Neuronal stem cell (in vitro differentiated cells): ENCODE measurements at regions not wholly inside any gene's neighbourhood (a gene's known extent, or its start where the extent isn't known, plus 50 kb on each side); places are given as distances from the start of the nearest gene placed in this dataset.

ENCODE experiments used
- DNase-seq: peaks from one replicate; pipeline ENCODE4 v3.0.0-alpha.2; 2013; ENCODE audit warnings: low spot score
- H2AFZ ChIP-seq: one replicate; pipeline ENCODE4 v1.6.1; 2013; ENCODE audit warnings: mild to moderate bottlenecking, low read length, inconsistent platforms
- H2AK5ac ChIP-seq: 2 replicates; pipeline ENCODE4 v1.6.1; 2013; ENCODE audit warnings: low read depth, mild to moderate bottlenecking, inconsistent platforms, low read length, moderate library complexity, mixed read lengths
- H2BK120ac ChIP-seq: 2 replicates; pipeline ENCODE4 v1.6.1; 2013; ENCODE audit warnings: low read depth, mild to moderate bottlenecking, inconsistent platforms, low read length, moderate library complexity, mixed read lengths
- H2BK12ac ChIP-seq: one replicate; pipeline ENCODE4 v1.6.1; 2013; ENCODE audit warnings: low read length, inconsistent platforms
- H2BK15ac ChIP-seq: 2 replicates; pipeline ENCODE4 v1.6.1; 2013; ENCODE audit warnings: mild to moderate bottlenecking, low read length, inconsistent platforms, mixed read lengths
- H2BK5ac ChIP-seq: one replicate; pipeline ENCODE4 v1.6.1; 2013; ENCODE audit warnings: inconsistent platforms, mild to moderate bottlenecking, low read length, moderate library complexity
- H3K14ac ChIP-seq: one replicate; pipeline ENCODE4 v1.6.1; 2013; ENCODE audit warnings: low read length, inconsistent platforms
- H3K18ac ChIP-seq: 2 replicates; pipeline ENCODE4 v1.6.1; 2013; ENCODE audit warnings: low read length, inconsistent platforms
- H3K23ac ChIP-seq: 2 replicates; pipeline ENCODE4 v1.6.1; 2013; ENCODE audit warnings: low read depth, mild to moderate bottlenecking, mixed read lengths, low read length, inconsistent platforms; ENCODE audit not compliant: poor library complexity
- H3K27ac ChIP-seq: replicated peaks from 3 replicates; pipeline ENCODE4 v1.5.1; 2013; ENCODE audit warnings: low read length, inconsistent platforms
- H3K27me3 ChIP-seq, 3 experiments: 2 replicates each; pipeline ENCODE4 v1.6.1; 2013; ENCODE audit warnings: low read length in 3 of 3, mild to moderate bottlenecking in 2 of 3, inconsistent platforms in 1 of 3, low read depth in 1 of 3, mixed read lengths in 1 of 3, moderate library complexity in 1 of 3; ENCODE audit not compliant: control insufficient read depth in 3 of 3, insufficient read depth in 3 of 3
- H3K36me3 ChIP-seq, 2 donors: replicated peaks in 1 of 2; 2 replicates each; pipeline ENCODE4 v1.6.1; 2013; ENCODE audit warnings: low read length in 2 of 2; ENCODE audit not compliant: control insufficient read depth in 2 of 2, insufficient read depth in 2 of 2
- H3K4ac ChIP-seq: 2 replicates; pipeline ENCODE4 v1.6.1; 2013; ENCODE audit warnings: inconsistent platforms, mild to moderate bottlenecking, low read length, moderate library complexity
- H3K4me1 ChIP-seq, 2 donors: 1 replicate in 1 of 2; 2 replicates in 1 of 2; pipeline ENCODE4 v1.6.1; 2013; ENCODE audit warnings: low read length in 2 of 2, low read depth in 1 of 2; ENCODE audit not compliant: control insufficient read depth in 2 of 2, insufficient read depth in 1 of 2
- H3K4me2 ChIP-seq: one replicate; pipeline ENCODE4 v1.6.1; 2013; ENCODE audit warnings: mild to moderate bottlenecking, low read length, inconsistent platforms; ENCODE audit not compliant: insufficient read depth, poor library complexity, severe bottlenecking
- H3K4me3 ChIP-seq, 2 donors: 2 replicates each; pipeline ENCODE4 v1.5.1; 2013; ENCODE audit warnings: low read length in 2 of 2, mild to moderate bottlenecking in 2 of 2, inconsistent platforms in 1 of 2, moderate library complexity in 1 of 2
- H3K79me1 ChIP-seq: one replicate; pipeline ENCODE4 v1.6.1; 2013; ENCODE audit warnings: low read depth, mild to moderate bottlenecking, inconsistent platforms, low read length, moderate library complexity
- H3K9ac ChIP-seq: one replicate; pipeline ENCODE4 v1.6.1; 2013; ENCODE audit warnings: mild to moderate bottlenecking, low read depth, low read length, inconsistent platforms; ENCODE audit not compliant: poor library complexity
- H3K9me3 ChIP-seq, 2 donors: replicated peaks in 1 of 2; 2 replicates each; pipeline versions ENCODE3 to v1.6.1; 2013; ENCODE audit warnings: low read length in 2 of 2, mild to moderate bottlenecking in 2 of 2, inconsistent platforms in 1 of 2, low read depth in 1 of 2, mixed read lengths in 1 of 2, moderate library complexity in 1 of 2; ENCODE audit not compliant: control insufficient read depth in 2 of 2, insufficient read depth in 1 of 2
- H4K8ac ChIP-seq: one replicate; pipeline ENCODE4 v1.6.1; 2013; ENCODE audit warnings: low read depth, mild to moderate bottlenecking, inconsistent platforms, low read length, moderate library complexity
- H4K91ac ChIP-seq: one replicate; pipeline ENCODE4 v1.6.1; 2013; ENCODE audit warnings: low read length, low read depth, mild to moderate bottlenecking, inconsistent platforms; ENCODE audit not compliant: poor library complexity
- WGBS, 2 donors: extraction: QIAGEN DNeasy Blood & Tissue Kit; methylation state at CpG; one replicate each; pipeline ENCODE4 v1.1.7; 2013; ENCODE audit warnings: missing lambda C conversion rate in 2 of 2, mixed read lengths in 1 of 2; ENCODE audit not compliant: insufficient read length in 2 of 2, insufficient replicate concordance in 1 of 2; ENCODE audit errors: extremely low coverage in 2 of 2; 5-methylcytosine and 5-hydroxymethylcytosine counted together

DNA sequence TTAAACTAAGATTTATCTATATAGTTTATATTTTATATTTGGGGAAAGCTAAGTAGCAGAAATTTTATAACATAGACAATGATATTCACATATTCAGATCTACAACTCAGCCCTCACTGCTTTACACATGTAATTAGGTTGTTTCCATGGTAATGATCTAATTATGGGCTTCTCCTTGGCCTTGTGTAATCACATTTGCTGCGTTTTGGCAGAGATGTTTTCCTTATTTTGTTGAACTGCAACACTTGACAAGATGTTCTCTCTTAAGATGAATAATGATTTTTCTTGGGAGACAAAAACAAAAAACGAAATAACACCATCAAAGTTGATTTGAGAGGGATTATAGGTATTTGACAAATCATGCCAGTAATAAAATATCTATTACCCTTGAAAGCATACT, 635.6 kb upstream of the TBL1XR1 start:
- WGBS, 2 donors, result no CpG with 5 or more reads among the region's 2 CpGs
- H2BK15ac ChIP-seq, result no peak overlapping the region
- no peaks in the 10 kb centered on the region for H3K36me3 ChIP-seq
- H3K18ac ChIP-seq, result no peak overlapping the region
- H2AFZ ChIP-seq, result no peak overlapping the region
- no peak overlapping the region for H3K4ac ChIP-seq
- no peak overlapping the region for H2BK120ac ChIP-seq
- H3K27me3 ChIP-seq, result no peaks in the 10 kb centered on the region
- H3K23ac ChIP-seq, result no peak overlapping the region
- no peaks in the 10 kb centered on the region for H3K79me1 ChIP-seq
- H2BK5ac ChIP-seq, result no peak overlapping the region
- H4K8ac ChIP-seq, result no peak overlapping the region
- no peak overlapping the region for H4K91ac ChIP-seq
- no peak overlapping the region for H3K4me3 ChIP-seq
- no peak overlapping the region for H3K27ac ChIP-seq
- H3K9me3 ChIP-seq, result no peaks in the 10 kb centered on the region
- no peak overlapping the region for H3K9ac ChIP-seq
- no peak overlapping the region for H2AK5ac ChIP-seq
- H2BK12ac ChIP-seq, result no peak overlapping the region
- no peak overlapping the region for H3K14ac ChIP-seq
- no peak for DNase-seq
- H3K4me2 ChIP-seq, result no peak overlapping the region
- H3K4me1 ChIP-seq, result peaks cover 1 to 2% of the 10 kb centered on the region in 2 donors

DNA sequence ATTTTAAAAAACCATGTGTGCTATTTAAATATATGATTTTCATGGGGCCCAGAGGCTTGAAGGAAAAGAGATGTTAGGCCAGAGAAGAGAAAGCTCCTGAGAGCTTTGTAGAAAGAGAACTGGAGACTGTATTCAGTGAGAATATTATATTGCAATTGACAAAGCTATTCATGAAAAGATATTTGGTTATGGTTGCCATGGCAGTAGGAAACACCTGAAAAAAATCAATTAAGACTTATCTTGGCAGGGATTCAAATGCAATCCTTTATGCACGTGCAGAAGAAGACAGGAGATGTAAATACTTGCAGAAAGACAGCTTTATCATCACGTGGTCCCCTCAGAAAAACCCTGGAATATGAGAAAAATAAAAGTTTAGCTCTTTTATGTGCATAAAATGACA, 636.0 kb upstream of the TBL1XR1 start:
- Histone ChIP-seq H3K14ac (no peak overlapping the region), H2BK12ac (no peak overlapping the region), H3K23ac (no peak overlapping the region), H3K4me1 (peaks cover 1 to 2% of the 10 kb centered on the region in 2 donors), H2BK15ac (no peak overlapping the region), H4K8ac (no peak overlapping the region), H3K36me3 (no peaks in the 10 kb centered on the region), H3K4me2 (no peak overlapping the region), H3K79me1 (no peaks in the 10 kb centered on the region), H3K18ac (no peak overlapping the region), H4K91ac (no peak overlapping the region), H3K9me3 (no peaks in the 10 kb centered on the region), H3K9ac (no peak overlapping the region), H3K4me3 (no peak overlapping the region), H2AK5ac (no peak overlapping the region), H2BK5ac (no peak overlapping the region), H2AFZ (no peak overlapping the region), H2BK120ac (no peak overlapping the region), H3K4ac (no peak overlapping the region), H3K27ac (no peak overlapping the region), H3K27me3 (no peaks in the 10 kb centered on the region)
- WGBS, 2 donors, result no CpG with 5 or more reads among the region's 2 CpGs
- no peak for DNase-seq

DNA sequence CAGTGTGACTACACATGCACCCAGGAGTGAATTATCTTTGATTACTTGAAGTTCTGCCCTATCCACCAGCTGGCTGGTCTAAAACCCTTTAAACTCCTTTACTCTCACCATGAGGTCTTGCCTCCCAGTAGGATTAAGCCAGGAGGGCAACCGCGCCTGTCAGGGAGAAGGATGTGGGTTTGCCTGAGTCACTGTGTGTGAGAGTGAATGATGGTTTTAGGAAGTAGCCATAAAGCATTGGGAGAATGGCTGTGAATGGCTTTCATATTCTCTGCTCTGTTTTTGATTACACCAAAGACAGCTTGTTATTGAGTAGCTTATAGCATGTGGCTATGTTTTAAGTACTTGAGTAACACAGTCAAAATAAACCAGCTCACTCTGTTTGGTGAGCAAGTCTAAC, 637.7 kb upstream of the TBL1XR1 start:
- Histone ChIP-seq H3K4me1 (peaks cover 2 to 4% of the 10 kb centered on the region in 2 donors), H3K9me3 (no peaks in the 10 kb centered on the region), H4K8ac (no peak overlapping the region), H3K36me3 (no peaks in the 10 kb centered on the region), H3K14ac (no peak overlapping the region), H2BK15ac (no peak overlapping the region), H2AFZ (no peak overlapping the region), H3K18ac (no peak overlapping the region), H3K4me3 (no peak overlapping the region), H3K4me2 (no peak overlapping the region), H4K91ac (no peak overlapping the region), H3K9ac (no peak overlapping the region), H3K27me3 (no peaks in the 10 kb centered on the region), H2BK120ac (no peak overlapping the region), H3K27ac (no peak overlapping the region), H2AK5ac (no peak overlapping the region), H3K23ac (no peak overlapping the region), H3K79me1 (no peaks in the 10 kb centered on the region), H2BK5ac (no peak overlapping the region), H2BK12ac (no peak overlapping the region), H3K4ac (no peak overlapping the region)
- no peak for DNase-seq
- no CpG with 5 or more reads among the region's 2 CpGs for WGBS, 2 donors

DNA sequence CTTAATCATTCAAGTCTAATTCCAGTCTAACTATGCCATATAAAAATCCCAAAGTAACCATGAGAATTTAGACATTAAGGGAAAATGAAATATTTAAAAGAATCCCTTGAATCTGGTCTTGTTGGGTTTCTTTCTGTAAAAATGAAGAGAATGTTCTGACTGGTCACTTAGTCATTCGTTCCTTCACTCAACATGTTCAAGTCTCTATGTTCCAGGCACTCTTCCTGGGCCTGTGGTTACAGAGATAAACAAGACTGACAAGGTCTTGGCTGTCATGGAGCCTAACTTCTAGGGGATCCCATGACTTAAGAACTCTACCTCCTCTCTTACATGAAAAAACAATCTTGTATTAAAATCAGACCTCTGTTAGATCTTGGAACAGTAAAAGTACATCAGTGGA, 638.6 kb upstream of the TBL1XR1 start:
- DNase-seq, result no peak
- no peak overlapping the region for H3K4ac ChIP-seq
- no peaks in the 10 kb centered on the region for H3K79me1 ChIP-seq
- no peaks in the 10 kb centered on the region for H3K36me3 ChIP-seq
- no peak overlapping the region for H3K27ac ChIP-seq
- no peak overlapping the region for H2BK5ac ChIP-seq
- no peak overlapping the region for H3K14ac ChIP-seq
- H3K9ac ChIP-seq, result no peak overlapping the region
- no peak overlapping the region for H3K18ac ChIP-seq
- no peak overlapping the region for H3K23ac ChIP-seq
- H3K27me3 ChIP-seq, result no peaks in the 10 kb centered on the region
- H2AK5ac ChIP-seq, result no peak overlapping the region
- no CpG with 5 or more reads among the region's 1 CpG for WGBS, 2 donors
- H3K4me2 ChIP-seq, result no peak overlapping the region
- H2BK12ac ChIP-seq, result no peak overlapping the region
- no peaks in the 10 kb centered on the region for H3K9me3 ChIP-seq
- no peak overlapping the region for H4K8ac ChIP-seq
- H4K91ac ChIP-seq, result no peak overlapping the region
- no peak overlapping the region for H2BK120ac ChIP-seq
- H2AFZ ChIP-seq, result no peak overlapping the region
- no peak overlapping the region for H2BK15ac ChIP-seq
- peaks cover 2 to 4% of the 10 kb centered on the region in 2 donors for H3K4me1 ChIP-seq
- H3K4me3 ChIP-seq, result no peak overlapping the region
